ENCODE measurements at regions not wholly inside any gene's neighbourhood (a gene's known extent, or its start where the extent isn't known, plus 50 kb on each side); places are given as distances from the start of the nearest gene placed in this dataset.

DNA sequence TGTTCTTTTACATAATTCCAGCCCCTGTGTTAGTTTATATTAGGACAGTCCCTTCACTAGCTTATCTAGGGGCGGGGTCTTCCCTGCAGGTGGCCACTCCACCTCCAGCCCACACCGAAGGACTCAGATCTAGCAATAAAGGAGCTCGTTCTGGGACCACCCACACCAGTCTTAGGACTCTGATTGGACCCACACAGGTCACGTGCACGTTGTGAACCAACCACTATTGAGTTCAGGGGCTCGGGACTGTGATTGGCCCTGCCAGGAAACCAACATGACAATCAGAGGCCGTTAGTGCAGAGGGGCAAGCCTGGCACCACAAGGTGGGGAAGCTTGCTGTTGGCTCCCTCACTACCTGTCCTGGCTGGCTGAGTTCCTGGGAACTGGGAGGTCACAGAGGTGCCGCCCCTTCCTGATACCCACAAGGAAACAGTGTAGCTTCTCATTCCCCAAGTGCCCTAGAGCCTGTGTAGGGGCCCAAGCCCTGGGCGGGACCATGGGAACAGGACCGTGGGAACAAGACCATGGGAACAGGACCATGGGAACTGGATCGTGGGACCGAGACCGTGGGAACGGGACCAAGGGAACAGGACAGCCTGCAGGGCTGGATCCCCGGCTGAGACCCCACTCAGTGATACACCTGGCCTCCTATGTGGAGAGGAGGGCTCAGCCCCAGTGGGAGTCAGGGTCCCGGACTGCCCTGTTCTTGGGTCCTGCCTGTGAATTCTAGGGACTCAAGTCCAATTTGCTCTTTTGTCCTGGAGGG, 297.8 kb downstream of the ADGRD1 start:
- no peaks in the 10 kb centered on the region for H3K36me3 Mint-ChIP-seq
- no peak overlapping the region for H3K4me2 ChIP-seq
- no peaks in the 10 kb centered on the region for H3K79me2 ChIP-seq (ENCODE audit: low read depth)
- H3K4me3 ChIP-seq = no peak overlapping the region
- no peaks in the 10 kb centered on the region for H3K27me3 ChIP-seq
- H3K27ac ChIP-seq = no peak overlapping the region
- H3K9me3 ChIP-seq (ENCODE audit: low read depth) = no peaks in the 10 kb centered on the region
- H3K4me3 Mint-ChIP-seq = no peak overlapping the region
- no peak overlapping the region for H3K9ac ChIP-seq
- no peaks in the 10 kb centered on the region for H3F3A ChIP-seq (ENCODE audit: low read depth)
- H3K4me1 Mint-ChIP-seq = no peaks in the 10 kb centered on the region
- DNase-seq (ENCODE audit: low spot score) = no peak
- no peak overlapping the region for H2AFZ ChIP-seq (replicated peaks)
- H3K9me3 Mint-ChIP-seq = peaks cover 9% of the 10 kb centered on the region
- no peaks in the 10 kb centered on the region for H4K20me1 ChIP-seq (ENCODE audit: low read depth)
- H3K27me3 Mint-ChIP-seq (ENCODE audit: insufficient read depth, low read depth) = peaks cover 23% of the 10 kb centered on the region
- H3K36me3 ChIP-seq = no peaks in the 10 kb centered on the region
- H3K4me1 ChIP-seq = no peaks in the 10 kb centered on the region
- TF ChIP-seq EZH2 (IDR thresholded peaks at IDR 0.05) = no peak
- TF ChIP-seq, protein P1, sequence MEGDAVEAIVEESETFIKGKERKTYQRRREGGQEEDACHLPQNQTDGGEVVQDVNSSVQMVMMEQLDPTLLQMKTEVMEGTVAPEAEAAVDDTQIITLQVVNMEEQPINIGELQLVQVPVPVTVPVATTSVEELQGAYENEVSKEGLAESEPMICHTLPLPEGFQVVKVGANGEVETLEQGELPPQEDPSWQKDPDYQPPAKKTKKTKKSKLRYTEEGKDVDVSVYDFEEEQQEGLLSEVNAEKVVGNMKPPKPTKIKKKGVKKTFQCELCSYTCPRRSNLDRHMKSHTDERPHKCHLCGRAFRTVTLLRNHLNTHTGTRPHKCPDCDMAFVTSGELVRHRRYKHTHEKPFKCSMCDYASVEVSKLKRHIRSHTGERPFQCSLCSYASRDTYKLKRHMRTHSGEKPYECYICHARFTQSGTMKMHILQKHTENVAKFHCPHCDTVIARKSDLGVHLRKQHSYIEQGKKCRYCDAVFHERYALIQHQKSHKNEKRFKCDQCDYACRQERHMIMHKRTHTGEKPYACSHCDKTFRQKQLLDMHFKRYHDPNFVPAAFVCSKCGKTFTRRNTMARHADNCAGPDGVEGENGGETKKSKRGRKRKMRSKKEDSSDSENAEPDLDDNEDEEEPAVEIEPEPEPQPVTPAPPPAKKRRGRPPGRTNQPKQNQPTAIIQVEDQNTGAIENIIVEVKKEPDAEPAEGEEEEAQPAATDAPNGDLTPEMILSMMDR (IDR thresholded peaks at IDR 0.05) = no peak
- no peak for TF ChIP-seq EZH2phosphoT487 (IDR thresholded peaks at IDR 0.05)
- H3K27ac Mint-ChIP-seq = no peak overlapping the region

DNA sequence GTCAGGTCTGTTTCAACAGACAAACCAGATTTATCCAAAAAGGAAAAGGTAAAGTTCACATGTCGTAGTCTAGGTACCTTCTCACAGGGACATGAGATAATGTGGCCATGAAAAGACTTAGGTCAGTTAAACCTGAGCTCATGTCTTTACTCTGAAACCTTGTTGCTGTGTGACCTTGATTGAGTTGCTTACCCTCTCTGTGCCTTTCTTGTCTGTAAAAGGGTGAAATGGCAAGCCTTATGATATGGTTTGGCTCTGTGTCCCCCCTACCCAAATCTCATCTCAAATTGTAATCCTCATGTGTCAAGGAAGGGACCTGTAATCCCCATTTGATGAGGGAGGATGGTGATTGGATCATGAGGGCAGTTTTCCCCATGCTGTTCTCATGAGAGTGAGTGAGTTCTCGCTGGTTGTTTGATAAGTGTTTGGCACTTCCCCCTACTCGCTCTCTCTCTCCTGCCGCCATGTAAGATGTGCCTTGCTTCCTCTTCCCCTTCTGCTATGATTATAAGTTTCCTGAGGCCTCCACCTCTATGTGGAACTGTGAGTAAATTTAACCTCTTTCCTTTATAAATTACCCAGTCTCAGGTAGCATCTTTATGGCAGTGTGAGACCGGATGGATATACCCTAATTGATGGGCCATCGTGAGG, 299.8 kb downstream of the ADGRD1 start:
- H3K9me3 Mint-ChIP-seq = peaks cover 7% of the 10 kb centered on the region
- Histone ChIP-seq H3K4me3 (no peak overlapping the region), H3K4me2 (no peak overlapping the region), H3K27ac (no peak overlapping the region), H2AFZ (replicated peaks) (no peak overlapping the region), H3F3A (ENCODE audit: low read depth) (no peaks in the 10 kb centered on the region), H3K36me3 (no peaks in the 10 kb centered on the region), H3K9me3 (ENCODE audit: low read depth) (no peaks in the 10 kb centered on the region), H4K20me1 (ENCODE audit: low read depth) (no peaks in the 10 kb centered on the region), H3K79me2 (ENCODE audit: low read depth) (no peaks in the 10 kb centered on the region), H3K4me1 (no peaks in the 10 kb centered on the region), H3K27me3 (no peaks in the 10 kb centered on the region), H3K9ac (no peak overlapping the region)
- no peak overlapping the region for H3K4me3 Mint-ChIP-seq
- H3K36me3 Mint-ChIP-seq = no peaks in the 10 kb centered on the region
- H3K4me1 Mint-ChIP-seq = no peaks in the 10 kb centered on the region
- H3K27ac Mint-ChIP-seq = no peak overlapping the region
- DNase-seq (ENCODE audit: low spot score) = no peak
- H3K27me3 Mint-ChIP-seq (ENCODE audit: insufficient read depth, low read depth) = peaks cover 16% of the 10 kb centered on the region
- TF ChIP-seq EZH2 (IDR thresholded peaks at IDR 0.05) (no peak), EZH2phosphoT487 (IDR thresholded peaks at IDR 0.05) (no peak)

DNA sequence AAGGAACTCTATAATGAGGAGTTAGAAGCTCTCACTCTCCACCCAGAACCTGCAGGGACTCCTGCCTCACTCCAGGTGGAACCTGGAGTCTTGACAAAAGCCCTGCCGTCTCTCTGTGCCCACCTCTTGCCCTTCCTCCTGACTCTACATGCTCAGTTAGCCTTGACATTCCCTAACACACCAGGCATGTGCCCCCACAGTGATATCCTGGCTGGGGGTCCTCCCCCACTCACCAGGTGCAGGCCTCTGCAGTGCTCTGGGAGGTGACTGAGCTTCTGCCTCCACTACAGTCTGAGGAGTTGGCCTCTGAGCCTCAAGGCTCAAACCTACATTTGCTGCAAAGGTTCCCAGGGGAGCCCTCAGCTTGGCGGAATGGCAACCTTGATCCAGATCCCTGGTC, 300.7 kb downstream of the ADGRD1 start:
- no peak overlapping the region for H3K4me3 Mint-ChIP-seq
- peaks cover 12% of the 10 kb centered on the region for H3K27me3 Mint-ChIP-seq (ENCODE audit: insufficient read depth, low read depth)

More for the DNA sequence above, 300.7 kb downstream of the ADGRD1 start:
- no peak for DNase-seq (ENCODE audit: low spot score)
- Histone ChIP-seq H3K9ac (no peak overlapping the region), H4K20me1 (ENCODE audit: low read depth) (no peaks in the 10 kb centered on the region), H3K27ac (no peak overlapping the region), H2AFZ (replicated peaks) (no peak overlapping the region), H3K4me3 (no peak overlapping the region), H3K4me1 (no peaks in the 10 kb centered on the region), H3K4me2 (no peak overlapping the region), H3K27me3 (no peaks in the 10 kb centered on the region), H3K79me2 (ENCODE audit: low read depth) (no peaks in the 10 kb centered on the region), H3K36me3 (no peaks in the 10 kb centered on the region), H3F3A (ENCODE audit: low read depth) (no peaks in the 10 kb centered on the region), H3K9me3 (ENCODE audit: low read depth) (no peaks in the 10 kb centered on the region)
- Mint-ChIP-seq H3K36me3 (no peaks in the 10 kb centered on the region), H3K9me3 (peaks cover 3% of the 10 kb centered on the region), H3K27ac (no peak overlapping the region), H3K4me1 (no peaks in the 10 kb centered on the region)
- TF ChIP-seq EZH2phosphoT487 (IDR thresholded peaks at IDR 0.05) = no peak
- TF ChIP-seq, protein P1 (IDR thresholded peaks at IDR 0.05) = no peak
- TF ChIP-seq EZH2 (IDR thresholded peaks at IDR 0.05) = no peak
